GM12878 (cell line): ENCODE measurements at regions not wholly inside any gene's neighbourhood (a gene's known extent, or its start where the extent isn't known, plus 50 kb on each side); places are given as distances from the start of the nearest gene placed in this dataset.

ENCODE experiments used
- ATAC-seq: fragments of 200-7000 bp; cut with Tn5 transposase; 3 replicates; pipeline ENCODE4 v1.9.1; 2020; ENCODE audit warnings: mild to moderate bottlenecking, moderate library complexity
- BruUV-seq: library from RNA; stranded (reverse); fragments of 400-500 nt; replicated peaks from 2 replicates; lab custom pipeline; 2021; lab: Mats Ljungman, UMichigan
- CTCF ChIA-PET: fragments of 300-600 bp; sonication (Branson Sonifier 250); formaldehyde crosslinking; extraction: SDS; loops from one replicate; lab custom pipeline; 2021; ENCODE audit warnings: inconsistent platforms; lab: Yijun Ruan, JAX
- POLR2A ChIA-PET: fragments of 350-600 bp; formaldehyde crosslinking; extraction: SDS; loops from one replicate; lab custom pipeline; 2021; ENCODE audit warnings: inconsistent platforms; lab: Charles Lee
- RAD21 ChIA-PET: fragments of 300-600 bp; sonication (Branson Sonifier 250); formaldehyde crosslinking; loops from one replicate; lab custom pipeline; 2023; ENCODE audit warnings: antibody characterized with exemption; ENCODE audit not compliant: unreplicated experiment; lab: Charles Lee
- SMC1A ChIA-PET: fragments of 300-600 bp; sonication (Branson Sonifier 250); formaldehyde crosslinking; loops from one replicate; lab custom pipeline; 2023; ENCODE audit not compliant: unreplicated experiment, uncharacterized antibody; lab: Charles Lee
- DNase-seq: peaks from one replicate; pipeline ENCODE4 v3.0.0-alpha.2; 2011; ENCODE audit warnings: low read depth, low spot score
- FAIRE-seq: peaks from 3 replicates; lab custom pipeline; 2011; peaks lifted over from hg19 to GRCh38; lab: Jason Lieb, UNC
- H2AFZ ChIP-seq: 2 replicates; pipeline ENCODE4 v1.6.0; 2011; ENCODE audit warnings: low read depth, low read length, control low read depth; ENCODE audit not compliant: control insufficient read depth
- H3K27ac ChIP-seq: 2 replicates; pipeline ENCODE4 v1.5.1; 2011; ENCODE audit warnings: control low read depth; ENCODE audit not compliant: control insufficient read depth, insufficient read depth
- H3K27me3 ChIP-seq, 2 experiments: replicated peaks in 1 of 2; 2 replicates each; pipeline versions ENCODE4 v1.6.0 to v1.6.1; 2011; ENCODE audit warnings: low read length in 1 of 2; ENCODE audit not compliant: control insufficient read depth in 2 of 2, insufficient read depth in 2 of 2
- H3K36me3 ChIP-seq, 2 experiments: 2 replicates each; pipeline ENCODE4 v1.5.1; 2011; ENCODE audit warnings: low read length in 1 of 2; ENCODE audit not compliant: control insufficient read depth in 2 of 2, insufficient read depth in 2 of 2
- H3K4me1 ChIP-seq: 2 replicates; pipeline ENCODE4 v1.6.1; 2011; ENCODE audit warnings: mild to moderate bottlenecking, low read length, moderate library complexity, mixed read lengths; ENCODE audit not compliant: control insufficient read depth, insufficient read depth
- H3K4me2 ChIP-seq: 2 replicates; pipeline ENCODE4 v1.6.0; 2011; ENCODE audit warnings: control low read depth; ENCODE audit not compliant: control insufficient read depth, insufficient read depth
- H3K4me3 ChIP-seq: fragments of 200-600 bp; sonication (generic); 2 replicates; pipeline ENCODE4 v1.5.1; 2016
- H3K79me2 ChIP-seq: 2 replicates; pipeline ENCODE4 v1.6.0; 2011; ENCODE audit warnings: low read length; ENCODE audit not compliant: control insufficient read depth, insufficient read depth
- H3K9ac ChIP-seq: 2 replicates; pipeline ENCODE4 v1.8.0; 2011; ENCODE audit warnings: low read length, control low read depth, mixed read lengths; ENCODE audit not compliant: control insufficient read depth, insufficient read depth
- H3K9me3 ChIP-seq: replicated peaks from 3 replicates; pipeline ENCODE4 v1.5.1; 2011; ENCODE audit warnings: mild to moderate bottlenecking, low read length; ENCODE audit not compliant: control insufficient read depth, insufficient read depth
- H4K20me1 ChIP-seq: 2 replicates; pipeline ENCODE4 v1.6.0; 2011; ENCODE audit not compliant: control insufficient read depth, insufficient read depth
- BRCA1 ChIP-seq: IDR thresholded peaks from 2 replicates; pipeline ENCODE4 v1.6.1; 2011; ENCODE audit warnings: low read depth, low read length, improper control_type of control experiment
- SIN3A ChIP-seq: IDR thresholded peaks from 2 replicates; pipeline ENCODE4 v1.6.1; 2012; ENCODE audit warnings: low read depth, low read length, improper control_type of control experiment
- SMAD5 ChIP-seq: IDR thresholded peaks from 2 replicates; pipeline ENCODE4 v1.6.1; 2016; ENCODE audit warnings: antibody characterized with exemption, low read depth
- SMC3 ChIP-seq: IDR thresholded peaks from 2 replicates; pipeline ENCODE4 v1.6.1; 2011; ENCODE audit warnings: low read length, improper control_type of control experiment, borderline replicate concordance
- SP1 ChIP-seq: IDR thresholded peaks from one replicate; pipeline ENCODE4 v1.6.1; 2011; ENCODE audit warnings: low read depth, low read length
- SREBF1 ChIP-seq: IDR thresholded peaks from 2 replicates; pipeline ENCODE4 v1.6.1; 2012; ENCODE audit warnings: mild to moderate bottlenecking, low read length
- WGBS: methylation state at CpG from one replicate; pipeline ENCODE4 v1.1.6; 2016; ENCODE audit warnings: low lambda C conversion rate; ENCODE audit not compliant: insufficient replicate concordance, insufficient coverage; ENCODE audit errors: missing lambda C conversion rate; 5-methylcytosine and 5-hydroxymethylcytosine counted together
- in situ Hi-C: fragments of 300-500 bp; cut with MboI; formaldehyde crosslinking; loops from 9 replicates; pipeline ENCODE4 v1.14.3; 2018; ENCODE audit warnings: mixed read lengths
- intact Hi-C: fragments of 100-400 bp; cut with micrococcal nuclease; formaldehyde crosslinking; loops from one replicate; pipeline ENCODE4 v1.14.2; 2022; ENCODE audit not compliant: unreplicated experiment
- TF ChIP-seq, protein P1 (sequence below): IDR thresholded peaks from 2 replicates; pipeline ENCODE4 v1.6.1; 2012; ENCODE audit warnings: low read depth, low read length, improper control_type of control experiment
- TF ChIP-seq, protein P2 (sequence below): fragments of 450-650 bp; IDR thresholded peaks from 2 replicates; pipeline ENCODE4 v1.6.1; 2016; ENCODE audit warnings: mild to moderate bottlenecking, moderate library complexity, borderline replicate concordance

GRCh38 chr17:5958850-5959249, 111.3 kb upstream of the WSCD1 start (continued):
- no peak for TF ChIP-seq SP1
- TF ChIP-seq SIN3A: no peak
- no peak for TF ChIP-seq BRCA1

GRCh38 chr17:5962371-5962770, 107.8 kb upstream of the WSCD1 start:
- in situ Hi-C loops (no loop called here), intact Hi-C loops (no loop called here)
- Histone ChIP-seq H3K9me3 (no peaks in the 10 kb centered on the region), H4K20me1 (no peaks in the 10 kb centered on the region), H3K4me3 (no peak overlapping the region), H3K79me2 (no peaks in the 10 kb centered on the region), H3K4me1 (no peaks in the 10 kb centered on the region), H3K27me3 (no peaks in the 10 kb centered on the region), H3K27ac (no peak overlapping the region), H3K36me3 (no peaks in the 10 kb centered on the region), H2AFZ (no peak overlapping the region), H3K4me2 (no peak overlapping the region), H3K9ac (no peak overlapping the region)
- WGBS: 3% methylated on average over 4 of the region's 4 CpGs
- ATAC-seq (no peak), DNase-seq (no peak), FAIRE-seq (no peak)
- no TSS peak for BruUV-seq
- no peak for TF ChIP-seq SREBF1
- TF ChIP-seq, protein P1, sequence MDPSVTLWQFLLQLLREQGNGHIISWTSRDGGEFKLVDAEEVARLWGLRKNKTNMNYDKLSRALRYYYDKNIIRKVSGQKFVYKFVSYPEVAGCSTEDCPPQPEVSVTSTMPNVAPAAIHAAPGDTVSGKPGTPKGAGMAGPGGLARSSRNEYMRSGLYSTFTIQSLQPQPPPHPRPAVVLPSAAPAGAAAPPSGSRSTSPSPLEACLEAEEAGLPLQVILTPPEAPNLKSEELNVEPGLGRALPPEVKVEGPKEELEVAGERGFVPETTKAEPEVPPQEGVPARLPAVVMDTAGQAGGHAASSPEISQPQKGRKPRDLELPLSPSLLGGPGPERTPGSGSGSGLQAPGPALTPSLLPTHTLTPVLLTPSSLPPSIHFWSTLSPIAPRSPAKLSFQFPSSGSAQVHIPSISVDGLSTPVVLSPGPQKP: no peak
- TF ChIP-seq, protein P2, sequence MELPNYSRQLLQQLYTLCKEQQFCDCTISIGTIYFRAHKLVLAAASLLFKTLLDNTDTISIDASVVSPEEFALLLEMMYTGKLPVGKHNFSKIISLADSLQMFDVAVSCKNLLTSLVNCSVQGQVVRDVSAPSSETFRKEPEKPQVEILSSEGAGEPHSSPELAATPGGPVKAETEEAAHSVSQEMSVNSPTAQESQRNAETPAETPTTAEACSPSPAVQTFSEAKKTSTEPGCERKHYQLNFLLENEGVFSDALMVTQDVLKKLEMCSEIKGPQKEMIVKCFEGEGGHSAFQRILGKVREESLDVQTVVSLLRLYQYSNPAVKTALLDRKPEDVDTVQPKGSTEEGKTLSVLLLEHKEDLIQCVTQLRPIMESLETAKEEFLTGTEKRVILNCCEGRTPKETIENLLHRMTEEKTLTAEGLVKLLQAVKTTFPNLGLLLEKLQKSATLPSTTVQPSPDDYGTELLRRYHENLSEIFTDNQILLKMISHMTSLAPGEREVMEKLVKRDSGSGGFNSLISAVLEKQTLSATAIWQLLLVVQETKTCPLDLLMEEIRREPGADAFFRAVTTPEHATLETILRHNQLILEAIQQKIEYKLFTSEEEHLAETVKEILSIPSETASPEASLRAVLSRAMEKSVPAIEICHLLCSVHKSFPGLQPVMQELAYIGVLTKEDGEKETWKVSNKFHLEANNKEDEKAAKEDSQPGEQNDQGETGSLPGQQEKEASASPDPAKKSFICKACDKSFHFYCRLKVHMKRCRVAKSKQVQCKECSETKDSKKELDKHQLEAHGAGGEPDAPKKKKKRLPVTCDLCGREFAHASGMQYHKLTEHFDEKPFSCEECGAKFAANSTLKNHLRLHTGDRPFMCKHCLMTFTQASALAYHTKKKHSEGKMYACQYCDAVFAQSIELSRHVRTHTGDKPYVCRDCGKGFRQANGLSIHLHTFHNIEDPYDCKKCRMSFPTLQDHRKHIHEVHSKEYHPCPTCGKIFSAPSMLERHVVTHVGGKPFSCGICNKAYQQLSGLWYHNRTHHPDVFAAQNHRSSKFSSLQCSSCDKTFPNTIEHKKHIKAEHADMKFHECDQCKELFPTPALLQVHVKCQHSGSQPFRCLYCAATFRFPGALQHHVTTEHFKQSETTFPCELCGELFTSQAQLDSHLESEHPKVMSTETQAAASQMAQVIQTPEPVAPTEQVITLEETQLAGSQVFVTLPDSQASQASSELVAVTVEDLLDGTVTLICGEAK: no peak
- no peak for TF ChIP-seq SMC3
- TF ChIP-seq SMAD5: no peak
- CTCF ChIA-PET: no interaction called here
- POLR2A ChIA-PET: no interaction called here
- SMC1A ChIA-PET: no interaction called here
- RAD21 ChIA-PET: no interaction called here
